ENCODE measurements at regions not wholly inside any gene's neighbourhood (a gene's known extent, or its start where the extent isn't known, plus 50 kb on each side); places are given as distances from the start of the nearest gene placed in this dataset.

GRCh38 chr16:8355675-8356074 is 234.6 kb downstream of the TMEM114 start:
- TF ChIP-seq CTCF (IDR thresholded peaks at IDR 0.05; ENCODE audit: borderline replicate concordance, control extremely low read depth, extremely low read depth, insufficient read depth, missing control alignments), result no peak
- in situ Hi-C loops (cut with MboI; ENCODE audit: low sequenced_read_pairs, unreplicated experiment), result no loop called here
- DNase-seq (ENCODE audit: low spot score), result no peak

DNA sequence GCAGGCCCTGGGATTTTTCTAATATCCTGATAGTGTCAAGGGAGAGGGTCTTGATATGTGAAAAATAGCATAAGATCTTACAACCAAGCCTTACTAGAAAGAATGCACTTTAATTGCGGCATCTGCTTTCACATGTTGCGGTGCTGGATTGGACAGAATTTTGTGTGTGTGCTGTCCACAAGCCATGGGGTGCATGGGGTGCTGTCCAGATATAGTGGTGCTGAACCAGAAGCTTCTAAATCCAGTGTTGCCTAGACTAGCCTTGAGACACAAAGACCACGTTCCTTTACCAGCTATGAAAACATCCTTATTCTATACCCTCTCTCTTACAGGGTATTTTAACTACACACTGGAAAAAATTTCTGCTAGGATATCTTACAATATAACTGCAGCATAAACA is 244.0 kb downstream of the TMEM114 start:
- no peak for TF ChIP-seq CTCF (IDR thresholded peaks at IDR 0.05; ENCODE audit: borderline replicate concordance, control extremely low read depth, extremely low read depth, insufficient read depth, missing control alignments)
- in situ Hi-C loops (cut with MboI; ENCODE audit: low sequenced_read_pairs, unreplicated experiment), result no loop called here
- DNase-seq (ENCODE audit: low spot score), result no peak

- DNase-seq (ENCODE audit: low spot score), result no peak
- in situ Hi-C loops (cut with MboI; ENCODE audit: low sequenced_read_pairs, unreplicated experiment), result no loop called here
- no peak for TF ChIP-seq CTCF (IDR thresholded peaks at IDR 0.05; ENCODE audit: borderline replicate concordance, control extremely low read depth, extremely low read depth, insufficient read depth, missing control alignments)
Measured at GRCh38 chr16:8342276-8342675, 248.0 kb downstream of the TMEM114 start.

DNA sequence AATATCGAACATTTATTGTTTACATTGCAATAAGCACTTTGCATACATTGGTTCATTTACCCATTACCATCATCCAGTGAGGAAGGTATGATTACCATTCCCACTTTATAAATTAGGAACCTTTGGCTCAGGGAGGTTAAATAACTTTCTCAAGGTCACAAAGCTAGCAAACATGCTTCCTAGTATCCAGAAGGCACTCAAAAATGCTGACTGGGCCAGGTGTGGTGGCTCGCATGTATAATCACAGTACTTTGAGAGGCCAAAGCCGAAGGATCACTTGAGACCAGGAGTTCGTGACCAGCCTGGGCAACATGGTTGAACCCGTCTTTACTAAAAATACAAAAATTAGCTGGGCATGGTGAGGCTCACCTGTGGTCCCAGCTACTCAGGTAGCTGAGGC is 259.6 kb downstream of the TMEM114 start:
- DNase-seq (ENCODE audit: low spot score), result no peak
- in situ Hi-C loops (cut with MboI; ENCODE audit: low sequenced_read_pairs, unreplicated experiment), result no loop called here
- no peak for TF ChIP-seq CTCF (IDR thresholded peaks at IDR 0.05; ENCODE audit: borderline replicate concordance, control extremely low read depth, extremely low read depth, insufficient read depth, missing control alignments)

DNA sequence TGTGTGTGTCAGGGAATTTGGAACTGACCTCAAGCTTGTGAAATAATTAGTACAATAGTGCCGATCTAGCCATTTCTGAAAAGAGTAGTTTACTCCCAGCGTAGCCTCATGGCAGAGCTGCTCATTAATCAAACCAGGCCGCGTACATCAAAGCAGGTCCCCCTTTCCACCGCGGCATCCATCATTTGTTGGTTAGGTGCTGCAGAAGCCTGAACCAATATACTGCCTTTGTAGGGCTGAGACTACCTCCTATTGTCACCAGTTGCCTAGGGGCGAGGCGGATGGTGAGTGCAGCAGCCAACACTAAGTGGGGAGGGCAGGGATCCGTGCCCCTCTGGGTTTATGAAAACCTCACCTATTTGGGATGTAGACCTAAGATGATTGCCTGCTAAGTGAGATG is 264.1 kb downstream of the TMEM114 start:
- no peak for DNase-seq (ENCODE audit: low spot score)
- in situ Hi-C loops (cut with MboI; ENCODE audit: low sequenced_read_pairs, unreplicated experiment), result no loop called here
- TF ChIP-seq CTCF (IDR thresholded peaks at IDR 0.05; ENCODE audit: borderline replicate concordance, control extremely low read depth, extremely low read depth, insufficient read depth, missing control alignments), result no peak

GRCh38 chr16:8323153-8323552 is 267.2 kb downstream of the TMEM114 start:
- in situ Hi-C loops (cut with MboI; ENCODE audit: low sequenced_read_pairs, unreplicated experiment), result no loop called here
- TF ChIP-seq CTCF (IDR thresholded peaks at IDR 0.05; ENCODE audit: borderline replicate concordance, control extremely low read depth, extremely low read depth, insufficient read depth, missing control alignments), result no peak
- DNase-seq (ENCODE audit: low spot score), result no peak

GRCh38 chr16:8320131-8320530 is 270.2 kb downstream of the TMEM114 start:
- DNase-seq (ENCODE audit: low spot score), result no peak
- in situ Hi-C loops (cut with MboI; ENCODE audit: low sequenced_read_pairs, unreplicated experiment), result no loop called here
- TF ChIP-seq CTCF (IDR thresholded peaks at IDR 0.05; ENCODE audit: borderline replicate concordance, control extremely low read depth, extremely low read depth, insufficient read depth, missing control alignments), result no peak
